A673 (cell line): ENCODE measurements at regions not wholly inside any gene's neighbourhood (a gene's known extent, or its start where the extent isn't known, plus 50 kb on each side); places are given as distances from the start of the nearest gene placed in this dataset.
"Not testable (repeated sequence)": the region's sequence is repeated elsewhere in the genome, so short reads cannot be mapped to it uniquely, and the experiment has no call there.

Source experiments
- BruUV-seq: library from RNA; stranded (reverse); fragments of 400-500 nt; replicated peaks from 2 replicates; lab custom pipeline; 2021; lab: Mats Ljungman, UMichigan
- CTCF ChIA-PET: fragments of 300-600 bp; sonication (Branson Sonifier 250); formaldehyde crosslinking; loops from one replicate; lab custom pipeline; 2022; ENCODE audit warnings: antibody characterized with exemption; lab: Charles Lee
- POLR2A ChIA-PET: fragments of 300-600 bp; sonication (Branson Sonifier 250); formaldehyde crosslinking; loops from one replicate; lab custom pipeline; 2022; ENCODE audit warnings: antibody characterized with exemption; ENCODE audit not compliant: low non-redundant PET; lab: Charles Lee
- DNase-seq: peaks from one replicate; pipeline ENCODE4 v3.0.0-alpha.2; 2015; ENCODE audit warnings: low spot score
- H3K27ac ChIP-seq: fragments of 200-600 bp; sonication (generic); 2 replicates; pipeline ENCODE4 v1.5.1; 2016; ENCODE audit warnings: mixed run types, low read depth, mild to moderate bottlenecking, mixed read lengths, antibody characterized with exemption, low read length; ENCODE audit not compliant: poor library complexity, severe bottlenecking
- H3K27me3 ChIP-seq: fragments of 200-600 bp; sonication (generic); replicated peaks from 2 replicates; pipeline ENCODE4 v1.6.1; 2017; ENCODE audit warnings: mixed run types, low read depth, mild to moderate bottlenecking, mixed read lengths, antibody characterized with exemption, low read length; ENCODE audit not compliant: insufficient read depth, poor library complexity
- H3K36me3 ChIP-seq: fragments of 200-600 bp; sonication (generic); 2 replicates; pipeline ENCODE4 v1.6.1; 2016; ENCODE audit warnings: mixed run types, mild to moderate bottlenecking, mixed read lengths, antibody characterized with exemption, low read length; ENCODE audit not compliant: insufficient read depth, poor library complexity, severe bottlenecking
- H3K4me1 ChIP-seq: fragments of 200-600 bp; sonication (generic); 2 replicates; pipeline ENCODE4 v1.6.1; 2017; ENCODE audit warnings: mixed run types, mild to moderate bottlenecking, mixed read lengths, antibody characterized with exemption, low read length; ENCODE audit not compliant: insufficient read depth, poor library complexity, severe bottlenecking
- H3K4me3 ChIP-seq: fragments of 200-600 bp; sonication (generic); 2 replicates; pipeline ENCODE4 v1.5.1; 2016; ENCODE audit warnings: low read depth, mixed run types, mild to moderate bottlenecking, mixed read lengths, low read length; ENCODE audit not compliant: poor library complexity, severe bottlenecking
- H3K9me3 ChIP-seq: fragments of 200-600 bp; sonication (generic); 2 replicates; pipeline ENCODE4 v1.6.1; 2016; ENCODE audit warnings: mixed run types, low read depth, mild to moderate bottlenecking, mixed read lengths, antibody characterized with exemption, low read length; ENCODE audit not compliant: poor library complexity, severe bottlenecking
- CTCF ChIP-seq: fragments of 300-800, 200-600 bp; sonication (generic); conservative IDR thresholded peaks from 2 replicates; pipeline ENCODE4 v1.5.1; 2017; ENCODE audit warnings: low read depth, mild to moderate bottlenecking, antibody characterized with exemption, low read length, moderate library complexity, mixed read lengths
- EZH2 ChIP-seq: fragments of 200-600 bp; sonication (generic); IDR thresholded peaks from 2 replicates; pipeline ENCODE4 v1.6.1; 2017; ENCODE audit warnings: borderline replicate concordance, low read depth, mild to moderate bottlenecking, mixed read lengths, antibody characterized with exemption, low read length; ENCODE audit not compliant: poor library complexity, severe bottlenecking
- intact Hi-C: fragments of 100-400 bp; cut with micrococcal nuclease; formaldehyde crosslinking; loops from one replicate; pipeline ENCODE4 v1.10.0; 2022; ENCODE audit not compliant: unreplicated experiment

GRCh38 chr22:48819961-48820360 is 1007.7 kb downstream of the BRD1 start:
- BruUV-seq = no TSS peak
- no peaks in the 10 kb centered on the region for H3K36me3 ChIP-seq
- no peaks in the 10 kb centered on the region for H3K27me3 ChIP-seq
- ChIA-PET CTCF (no interaction called here), POLR2A (no interaction called here)
- DNase-seq = no peak
- TF ChIP-seq CTCF = no peak
- TF ChIP-seq EZH2 = no peak
- no peaks in the 10 kb centered on the region for H3K9me3 ChIP-seq
- H3K4me1 ChIP-seq = peaks cover 5% of the 10 kb centered on the region
- no peak overlapping the region for H3K4me3 ChIP-seq
- H3K27ac ChIP-seq = no peak overlapping the region
- intact Hi-C loops = no loop called here

GRCh38 chr22:48819232-48819631 is 1008.4 kb downstream of the BRD1 start:
- Histone ChIP-seq H3K4me1 (no peaks in the 10 kb centered on the region), H3K27ac (no peak overlapping the region), H3K27me3 (no peaks in the 10 kb centered on the region), H3K9me3 (no peaks in the 10 kb centered on the region), H3K4me3 (no peak overlapping the region), H3K36me3 (no peaks in the 10 kb centered on the region)
- intact Hi-C loops = no loop called here
- ChIA-PET CTCF (no interaction called here), POLR2A (no interaction called here)
- TF ChIP-seq CTCF = no peak
- TF ChIP-seq EZH2 = no peak
- no peak for DNase-seq
- BruUV-seq = no TSS peak

GRCh38 chr22:48817491-48817890 is 1010.2 kb downstream of the BRD1 start:
- POLR2A ChIA-PET, H3K4me3 ChIP-seq, BruUV-seq, DNase-seq, H3K9me3 ChIP-seq, CTCF ChIA-PET, H3K27me3 ChIP-seq, H3K27ac ChIP-seq, H3K4me1 ChIP-seq, H3K36me3 ChIP-seq, intact Hi-C loops: not testable (repeated sequence)

- ChIA-PET POLR2A (no interaction called here), CTCF (no interaction called here)
Observed at GRCh38 chr22:48811885-48812284, 1015.8 kb downstream of the BRD1 start.

More at GRCh38 chr22:48811885-48812284, 1015.8 kb downstream of the BRD1 start:
- H3K4me3 ChIP-seq = no peak overlapping the region
- H3K9me3 ChIP-seq = no peaks in the 10 kb centered on the region
- no peak overlapping the region for H3K27ac ChIP-seq
- no peaks in the 10 kb centered on the region for H3K36me3 ChIP-seq
- no peak for DNase-seq
- no peaks in the 10 kb centered on the region for H3K27me3 ChIP-seq
- no TSS peak for BruUV-seq
- TF ChIP-seq CTCF = no peak
- TF ChIP-seq EZH2 = no peak
- H3K4me1 ChIP-seq = no peaks in the 10 kb centered on the region
- intact Hi-C loops = no loop called here
